HG02678 (cell line): ENCODE measurements at regions not wholly inside any gene's neighbourhood (a gene's known extent, or its start where the extent isn't known, plus 50 kb on each side); places are given as distances from the start of the nearest gene placed in this dataset.

ENCODE experiments used
- ATAC-seq: cut with Tn5 transposase; IDR thresholded peaks from one replicate; pipeline ENCODE4 v1.9.1; 2021; ENCODE audit warnings: mild to moderate bottlenecking, moderate library complexity; ENCODE audit not compliant: unreplicated experiment

- peak; percentile 42 for ATAC-seq
Observed at GRCh38 chr6:25035512-25036435, 100.0 kb upstream of the RIPOR2 start.

DNA sequence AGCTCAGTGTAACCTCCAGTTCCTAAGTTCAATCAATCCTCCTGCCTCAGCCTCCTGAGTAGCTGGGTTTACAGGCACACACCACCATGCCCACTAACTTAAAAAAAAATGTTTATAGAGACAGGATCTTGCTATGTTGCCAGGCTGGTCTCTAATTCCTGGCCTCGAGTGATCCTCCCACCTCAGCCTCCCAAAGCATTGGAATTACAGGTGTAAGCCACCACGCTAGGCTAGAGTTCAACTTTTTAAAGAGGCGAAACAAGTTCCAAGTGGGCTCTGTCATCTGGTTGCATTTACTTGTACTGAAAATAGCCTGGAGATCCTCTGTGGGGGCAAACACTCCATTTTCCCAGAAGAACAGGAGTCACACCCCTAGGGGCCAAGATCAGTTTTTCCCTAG, 100.7 kb upstream of the RIPOR2 start:
- ATAC-seq: no peak

GRCh38 chr6:25038300-25038699, 102.5 kb upstream of the RIPOR2 start:
- no peak for ATAC-seq

- no peak for ATAC-seq
Observed at GRCh38 chr6:25038999-25039398, 103.2 kb upstream of the RIPOR2 start.

DNA sequence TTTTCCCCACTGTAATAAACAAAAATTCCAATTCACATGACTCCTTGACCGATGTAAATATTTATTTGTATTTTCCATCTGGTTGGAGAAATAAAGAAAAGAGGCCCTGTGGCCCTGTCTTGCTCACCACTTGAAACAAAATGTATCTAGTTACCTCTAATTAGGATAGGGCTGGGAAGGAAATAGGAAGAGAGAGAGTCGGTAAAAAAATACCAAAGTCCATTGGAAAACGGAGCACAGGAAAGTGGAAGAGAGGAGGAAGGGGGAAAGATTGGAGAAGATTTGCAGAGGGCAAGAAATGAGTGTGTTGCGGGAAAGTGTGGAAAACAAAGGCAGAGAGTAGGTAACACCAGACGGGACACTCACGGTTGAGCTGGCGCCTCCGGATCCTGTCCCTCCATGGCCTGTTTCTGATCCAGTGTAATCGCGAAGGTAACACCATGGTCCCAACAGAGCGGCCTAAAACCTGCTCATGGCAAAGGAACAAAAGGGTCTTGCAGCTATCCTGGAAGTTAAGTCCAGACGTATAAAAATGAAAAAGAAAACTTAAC, 105.8 kb upstream of the RIPOR2 start:
- no peak for ATAC-seq

- ATAC-seq: peak; percentile 53
Observed at GRCh38 chr6:25042036-25042521, 106.3 kb upstream of the RIPOR2 start.

GRCh38 chr6:25042536-25042935, 106.8 kb upstream of the RIPOR2 start:
- peak; percentile 16 for ATAC-seq

GRCh38 chr6:25042984-25043725, 107.4 kb upstream of the RIPOR2 start:
- ATAC-seq: peak; percentile 47

DNA sequence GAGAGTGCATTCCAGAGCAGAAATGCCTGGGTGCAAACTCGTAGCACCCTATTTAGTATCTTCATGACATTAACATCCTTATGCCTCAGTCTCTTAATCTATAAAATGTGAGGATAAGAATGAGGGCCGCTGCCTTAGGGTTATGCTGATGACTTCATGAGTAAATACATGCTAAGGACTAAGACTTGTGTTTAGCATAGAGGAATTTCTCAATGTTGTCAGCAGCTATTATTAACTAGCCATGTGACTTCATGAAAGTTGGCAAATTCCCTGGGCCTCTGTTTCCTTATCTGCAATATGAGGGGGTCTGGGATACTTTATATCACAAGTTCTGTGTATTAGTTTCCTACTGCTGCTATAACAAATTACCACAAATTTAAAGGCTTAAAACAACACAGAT, 108.1 kb upstream of the RIPOR2 start:
- ATAC-seq: no peak

GRCh38 chr6:25046942-25047341, 111.2 kb upstream of the RIPOR2 start:
- no peak for ATAC-seq

GRCh38 chr6:25050356-25050755, 114.6 kb upstream of the RIPOR2 start:
- ATAC-seq: peak; percentile 26

GRCh38 chr6:25051083-25051482, 115.3 kb upstream of the RIPOR2 start:
- ATAC-seq: no peak

DNA sequence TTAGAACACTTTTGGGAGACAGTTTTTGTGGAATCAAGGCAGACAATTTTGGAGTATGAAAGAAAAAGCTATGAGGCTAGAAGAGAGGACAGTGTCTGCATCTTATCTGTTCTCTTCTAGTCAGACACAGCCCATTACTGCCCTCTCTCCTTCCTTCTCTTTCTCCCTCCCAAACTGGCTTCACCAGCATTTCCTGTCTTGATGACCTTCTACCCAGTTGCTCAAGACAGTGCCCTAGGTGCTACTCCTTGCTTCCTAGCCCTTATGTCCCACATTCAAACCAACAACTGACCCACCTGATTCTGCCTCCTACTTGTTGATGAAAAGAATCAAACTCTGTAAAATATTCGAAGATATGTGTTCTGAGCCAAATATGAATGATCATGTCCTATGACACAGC, 116.4 kb upstream of the RIPOR2 start:
- ATAC-seq: no peak

DNA sequence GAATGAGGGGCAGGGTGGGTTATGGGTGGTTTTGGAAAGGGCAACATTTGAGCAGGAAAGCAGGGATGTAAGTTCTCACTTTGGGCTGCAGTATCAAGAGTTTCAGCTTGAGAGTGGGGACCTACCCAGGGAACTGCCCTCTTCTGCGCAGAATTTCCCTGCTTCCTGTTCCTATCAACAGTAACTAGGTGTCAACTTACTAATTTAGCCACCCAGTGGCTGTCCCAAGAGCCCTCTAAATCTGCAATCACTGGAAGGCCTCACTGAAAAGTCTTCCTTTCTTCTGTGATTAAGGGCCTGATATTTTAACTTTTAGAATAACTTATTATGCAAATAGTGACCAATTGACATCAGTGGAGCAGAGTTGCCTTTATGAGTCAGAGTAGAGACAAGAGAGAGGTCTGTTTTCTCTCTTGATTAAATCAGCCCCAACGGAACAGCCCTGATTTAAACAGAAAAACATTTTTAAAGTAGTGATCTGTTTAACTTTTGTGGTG, 118.2 kb upstream of the RIPOR2 start:
- ATAC-seq: peak; percentile 78

DNA sequence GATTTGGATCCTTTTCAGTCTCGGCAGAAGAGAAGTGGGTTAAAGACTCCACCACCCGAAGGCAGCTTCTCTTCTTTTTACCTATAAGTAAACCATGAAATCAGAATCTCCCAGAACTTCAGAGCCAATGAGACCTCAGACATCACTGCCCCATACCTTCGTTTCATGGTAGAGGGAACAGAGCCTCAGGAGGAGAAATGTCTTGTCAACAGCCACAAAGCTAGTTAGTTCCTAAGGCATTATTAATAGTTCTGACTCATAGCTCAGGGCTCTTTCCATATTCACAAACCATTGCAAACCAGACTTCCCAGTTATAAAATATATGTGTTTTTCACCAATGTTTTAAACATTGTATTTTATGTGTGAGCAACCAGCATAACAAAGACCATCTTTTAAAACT, 118.7 kb upstream of the RIPOR2 start:
- ATAC-seq: no peak

DNA sequence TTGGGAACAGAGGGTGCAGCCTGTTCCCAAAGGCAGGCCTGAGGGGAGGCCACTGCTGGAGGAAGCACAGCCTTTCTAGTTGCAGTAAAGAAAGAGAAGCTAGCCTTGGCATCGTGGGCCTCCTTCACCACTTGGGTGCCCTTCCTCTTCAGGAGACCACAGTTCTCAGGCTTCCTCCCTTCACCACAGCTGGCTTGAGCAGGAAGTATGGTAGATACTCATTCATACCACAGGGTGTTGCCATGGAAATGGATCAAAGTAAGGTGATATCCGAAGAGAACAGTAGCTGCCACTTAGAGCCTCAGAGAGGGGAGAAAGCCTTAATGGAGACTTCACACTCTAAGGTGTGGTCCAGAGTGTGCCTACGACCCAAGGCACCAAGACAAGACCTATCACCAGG, 120.4 kb upstream of the RIPOR2 start:
- ATAC-seq: peak; percentile 67

- ATAC-seq: no peak
Observed at GRCh38 chr6:25057111-25057905, 121.5 kb upstream of the RIPOR2 start.

GRCh38 chr6:25058441-25058840, 122.7 kb upstream of the RIPOR2 start:
- no peak for ATAC-seq

DNA sequence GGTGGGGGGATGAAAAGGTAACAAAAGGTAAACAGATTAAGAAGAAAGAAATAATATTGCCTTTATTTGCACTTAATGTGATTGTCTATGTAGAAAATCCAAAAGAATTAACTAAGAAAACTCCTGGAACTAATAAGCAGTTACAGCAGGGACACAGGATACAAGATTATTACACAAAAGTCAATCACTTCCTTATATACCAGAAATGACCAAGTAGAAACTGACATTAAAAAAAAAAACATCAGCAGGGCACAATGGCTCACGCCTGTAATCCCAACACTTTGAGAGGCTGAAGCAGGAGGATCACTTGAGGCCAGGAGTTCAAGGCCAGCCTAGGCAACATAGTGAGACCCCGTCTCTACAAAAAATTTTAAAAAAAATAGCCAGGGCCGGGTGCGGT, 123.2 kb upstream of the RIPOR2 start:
- ATAC-seq: no peak

GRCh38 chr6:25060522-25060921, 124.8 kb upstream of the RIPOR2 start:
- no peak for ATAC-seq
